Suprapubic skin (tissue), 4 donors: ENCODE measurements at regions not wholly inside any gene's neighbourhood (a gene's known extent, or its start where the extent isn't known, plus 50 kb on each side); places are given as distances from the start of the nearest gene placed in this dataset.

ENCODE experiments used
- CTCF ChIP-seq, 2 donors: fragments of 200-600 bp in 1 of 2; fragments of 450-650 bp in 1 of 2; sonication (generic) in 1 of 2; IDR thresholded peaks; one replicate each; pipeline ENCODE4 v1.5.1; 2016 to 2019; ENCODE audit warnings: antibody characterized with exemption in 2 of 2, mild to moderate bottlenecking in 1 of 2, moderate library complexity in 1 of 2
- EP300 ChIP-seq: sonication (generic); formaldehyde crosslinking; IDR thresholded peaks from one replicate; pipeline ENCODE4 v1.6.1; 2017; ENCODE audit warnings: antibody characterized with exemption
- POLR2A ChIP-seq, 2 donors: fragments of 450-650 bp; IDR thresholded peaks; one replicate each; pipeline ENCODE4 v1.6.1; 2017; ENCODE audit warnings: antibody characterized with exemption in 2 of 2, mild to moderate bottlenecking in 2 of 2, moderate library complexity in 2 of 2
- POLR2AphosphoS5 ChIP-seq, 3 donors: sonication (generic); formaldehyde crosslinking; IDR thresholded peaks; one replicate each; pipeline ENCODE4 v1.6.1; 2017; ENCODE audit warnings: antibody characterized with exemption in 3 of 3

GRCh38 chr5:172523146-172523745 lies 68.9 kb upstream of the SH3PXD2B start:
- TF ChIP-seq CTCF (IDR thresholded peaks at IDR 0.05) (no peak), POLR2AphosphoS5 (IDR thresholded peaks at IDR 0.05) (no peak), POLR2A (IDR thresholded peaks at IDR 0.05) (no peak), EP300 (no peak)
